Coronary artery (tissue), 2 donors: ENCODE measurements at regions not wholly inside any gene's neighbourhood (a gene's known extent, or its start where the extent isn't known, plus 50 kb on each side); places are given as distances from the start of the nearest gene placed in this dataset.

Experiments used
- DNase-seq: peaks from one replicate; pipeline ENCODE4 v3.0.0-alpha.2; 2017; ENCODE audit warnings: low spot score
- H3K27ac ChIP-seq, 2 donors: fragments of 200-600 bp; sonication (generic); one replicate each; pipeline ENCODE4 v1.5.1; 2016 to 2019
- H3K4me3 ChIP-seq: fragments of 200-600 bp; sonication (generic); 2 replicates; pipeline ENCODE4 v1.5.1; 2016; ENCODE audit warnings: mild to moderate bottlenecking, moderate library complexity
- TF ChIP-seq, protein P1 (sequence below): fragments of 200-600 bp; sonication (generic); IDR thresholded peaks from one replicate; pipeline ENCODE4 v1.5.1; 2019; ENCODE audit warnings: antibody characterized with exemption

DNA sequence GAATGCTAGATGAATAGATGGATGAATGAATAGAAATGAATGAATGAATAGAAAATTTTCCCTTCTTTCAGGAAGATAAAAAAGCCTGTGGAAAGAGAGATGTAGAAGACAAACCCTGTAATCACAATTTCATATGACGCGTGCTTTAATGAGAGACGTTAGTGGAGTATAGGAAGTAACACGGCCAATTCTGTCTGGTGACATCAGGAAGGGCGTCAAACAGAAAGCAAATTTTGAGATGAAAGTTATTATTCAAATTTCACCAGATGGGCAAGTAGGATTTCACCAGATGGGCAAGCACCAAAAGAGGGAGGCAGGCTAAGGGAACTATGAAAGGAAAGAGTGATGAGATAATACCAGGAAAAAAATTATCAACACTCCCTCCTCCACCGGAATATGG, 128.9 kb upstream of the PRSS1 start:
- TF ChIP-seq, protein P1, sequence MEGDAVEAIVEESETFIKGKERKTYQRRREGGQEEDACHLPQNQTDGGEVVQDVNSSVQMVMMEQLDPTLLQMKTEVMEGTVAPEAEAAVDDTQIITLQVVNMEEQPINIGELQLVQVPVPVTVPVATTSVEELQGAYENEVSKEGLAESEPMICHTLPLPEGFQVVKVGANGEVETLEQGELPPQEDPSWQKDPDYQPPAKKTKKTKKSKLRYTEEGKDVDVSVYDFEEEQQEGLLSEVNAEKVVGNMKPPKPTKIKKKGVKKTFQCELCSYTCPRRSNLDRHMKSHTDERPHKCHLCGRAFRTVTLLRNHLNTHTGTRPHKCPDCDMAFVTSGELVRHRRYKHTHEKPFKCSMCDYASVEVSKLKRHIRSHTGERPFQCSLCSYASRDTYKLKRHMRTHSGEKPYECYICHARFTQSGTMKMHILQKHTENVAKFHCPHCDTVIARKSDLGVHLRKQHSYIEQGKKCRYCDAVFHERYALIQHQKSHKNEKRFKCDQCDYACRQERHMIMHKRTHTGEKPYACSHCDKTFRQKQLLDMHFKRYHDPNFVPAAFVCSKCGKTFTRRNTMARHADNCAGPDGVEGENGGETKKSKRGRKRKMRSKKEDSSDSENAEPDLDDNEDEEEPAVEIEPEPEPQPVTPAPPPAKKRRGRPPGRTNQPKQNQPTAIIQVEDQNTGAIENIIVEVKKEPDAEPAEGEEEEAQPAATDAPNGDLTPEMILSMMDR, result no peak
- no peak overlapping the region for H3K27ac ChIP-seq

DNA sequence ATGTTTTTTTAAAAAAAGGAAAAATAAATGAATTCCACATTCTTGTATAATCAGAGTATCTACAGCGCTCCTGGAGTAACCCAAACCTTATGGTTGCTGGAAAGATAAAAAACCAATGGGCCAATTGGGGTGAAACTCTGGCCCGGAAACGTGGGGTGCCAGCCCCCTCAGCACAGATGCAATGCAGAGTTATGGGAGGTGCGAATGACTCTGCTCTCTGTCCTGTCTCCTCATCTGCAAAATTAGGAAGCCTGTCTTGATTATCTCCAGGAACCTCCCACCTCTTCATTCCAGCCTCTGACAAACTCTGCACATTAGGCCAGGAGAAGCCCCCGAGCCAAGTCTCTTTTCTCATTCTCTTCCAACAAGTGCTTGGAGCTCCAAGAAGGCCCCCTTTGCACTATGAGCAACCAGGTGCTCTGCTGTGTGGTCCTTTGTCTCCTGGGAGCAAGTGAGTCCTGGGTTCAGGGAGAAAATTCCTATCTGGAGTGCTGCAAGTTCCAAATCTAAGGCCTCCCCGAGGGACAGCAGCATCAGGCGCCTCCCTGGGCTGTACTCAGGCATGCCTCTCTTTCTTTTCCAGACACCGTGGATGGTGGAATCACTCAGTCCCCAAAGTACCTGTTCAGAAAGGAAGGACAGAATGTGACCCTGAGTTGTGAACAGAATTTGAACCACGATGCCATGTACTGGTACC, 130.5 kb upstream of the PRSS1 start:
- DNase-seq, result no peak
- TF ChIP-seq, protein P1, result no peak
- Histone ChIP-seq H3K27ac (no peak overlapping the region), H3K4me3 (no peak overlapping the region)

More for the DNA sequence above, 128.9 kb upstream of the PRSS1 start:
- no peak for DNase-seq
- no peak overlapping the region for H3K4me3 ChIP-seq

- Histone ChIP-seq H3K27ac (no peak overlapping the region), H3K4me3 (no peak overlapping the region)
- DNase-seq, result no peak
- TF ChIP-seq, protein P1, result no peak
Observed at GRCh38 chr7:142616842-142617241, 132.4 kb upstream of the PRSS1 start.

DNA sequence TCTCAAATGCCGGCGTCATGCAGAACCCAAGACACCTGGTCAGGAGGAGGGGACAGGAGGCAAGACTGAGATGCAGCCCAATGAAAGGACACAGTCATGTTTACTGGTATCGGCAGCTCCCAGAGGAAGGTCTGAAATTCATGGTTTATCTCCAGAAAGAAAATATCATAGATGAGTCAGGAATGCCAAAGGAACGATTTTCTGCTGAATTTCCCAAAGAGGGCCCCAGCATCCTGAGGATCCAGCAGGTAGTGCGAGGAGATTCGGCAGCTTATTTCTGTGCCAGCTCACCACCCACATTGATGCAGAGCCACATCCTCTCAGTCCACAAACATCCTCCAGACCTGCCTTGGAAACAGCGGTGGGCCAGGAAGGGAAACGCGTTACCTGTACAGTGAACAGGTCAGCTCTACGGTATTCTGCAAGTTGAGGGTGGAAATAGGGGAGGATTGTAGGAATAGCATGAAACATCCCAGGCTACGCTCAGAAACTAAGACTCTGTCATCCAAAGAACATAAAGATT, 133.1 kb upstream of the PRSS1 start:
- TF ChIP-seq, protein P1, result no peak
- Histone ChIP-seq H3K27ac (no peak overlapping the region), H3K4me3 (no peak overlapping the region)
- DNase-seq, result no peak

GRCh38 chr7:142615508-142615907, 133.8 kb upstream of the PRSS1 start:
- TF ChIP-seq, protein P1, result no peak
- no peak for DNase-seq
- no peak overlapping the region for H3K27ac ChIP-seq
- no peak overlapping the region for H3K4me3 ChIP-seq

DNA sequence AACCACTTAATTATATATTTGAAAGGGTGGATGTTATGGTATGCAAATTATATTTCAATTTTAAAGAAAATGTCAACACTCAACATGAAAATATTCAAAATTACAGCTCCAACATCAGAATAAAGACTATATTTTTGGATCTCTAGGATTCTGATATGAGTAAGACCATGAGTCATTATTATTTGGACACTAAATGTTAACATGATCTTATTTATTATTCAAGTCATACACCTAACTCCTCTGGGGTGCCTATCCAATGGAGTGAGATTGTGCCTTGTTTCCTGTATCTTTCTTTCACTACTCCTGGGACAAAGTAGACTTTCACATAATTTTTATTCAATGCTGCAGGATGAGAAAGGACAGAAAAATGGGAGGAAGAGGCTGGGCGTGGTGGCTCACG, 135.2 kb upstream of the PRSS1 start:
- no peak overlapping the region for H3K4me3 ChIP-seq
- no peak for DNase-seq
- no peak overlapping the region for H3K27ac ChIP-seq
- TF ChIP-seq, protein P1, result no peak

DNA sequence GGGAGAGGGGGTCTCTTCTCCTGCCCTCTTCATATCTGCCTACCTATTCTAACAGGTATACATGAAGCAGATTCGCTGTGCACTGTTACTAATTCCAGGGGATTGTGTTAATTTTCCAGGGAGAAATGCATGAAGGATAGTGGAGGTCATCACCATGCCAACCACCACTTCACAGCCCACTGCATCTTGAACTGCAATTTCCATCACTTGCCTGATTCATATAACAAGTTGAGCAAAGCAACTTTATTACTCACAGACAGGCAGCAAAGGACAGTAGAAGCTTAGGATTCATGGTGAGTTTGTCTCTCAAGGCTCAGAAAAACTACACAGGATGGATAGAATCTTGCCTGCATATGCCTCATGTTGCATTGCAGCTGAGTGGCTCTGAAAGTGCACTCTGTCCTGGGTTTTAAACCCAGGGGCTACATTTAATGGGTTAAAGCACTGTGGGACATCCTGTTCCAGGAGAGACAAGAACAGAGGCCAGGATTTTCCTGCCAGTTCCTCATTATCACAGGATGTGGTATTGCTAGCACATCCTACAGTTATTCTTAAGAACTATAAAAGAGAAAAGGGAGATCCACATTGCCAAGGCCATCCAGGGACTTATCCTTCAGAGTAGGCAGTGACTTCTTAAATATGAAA, 136.9 kb upstream of the PRSS1 start:
- TF ChIP-seq, protein P1, result no peak
- no peak overlapping the region for H3K4me3 ChIP-seq
- DNase-seq, result no peak
- no peak overlapping the region for H3K27ac ChIP-seq
